ENCODE measurements at regions not wholly inside any gene's neighbourhood (a gene's known extent, or its start where the extent isn't known, plus 50 kb on each side); places are given as distances from the start of the nearest gene placed in this dataset.

DNA sequence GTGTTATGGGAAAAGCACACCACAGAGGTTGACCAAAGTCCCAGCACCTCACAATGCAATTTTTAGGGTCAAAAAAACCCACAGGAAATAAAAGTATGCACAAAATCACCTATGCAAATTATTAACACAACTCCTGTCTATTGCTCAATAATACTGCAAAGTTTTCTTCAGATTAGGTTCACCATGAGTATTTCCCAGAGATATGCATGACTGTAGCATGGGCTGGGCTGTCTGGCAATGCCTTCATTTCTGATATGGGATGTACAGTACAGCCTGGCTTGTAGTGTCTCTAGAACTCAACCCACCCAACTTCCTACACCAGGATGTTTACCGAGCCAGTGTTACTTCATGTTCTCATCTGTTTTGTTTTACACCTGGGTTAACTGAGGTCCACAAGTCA, 698.7 kb upstream of the ARGLU1 start:
- CTCF ChIA-PET (ENCODE audit: low intra/inter-chr PET ratio), result no interaction called here
- WGBS (ENCODE audit: insufficient coverage, low coverage, missing lambda C conversion rate), result 0% methylated on average over 1 of the region's 1 CpG

More for the DNA sequence above, 698.7 kb upstream of the ARGLU1 start:
- no peak overlapping the region for H3K4me3 ChIP-seq
- no peaks in the 10 kb centered on the region for H4K20me1 ChIP-seq (replicated peaks; ENCODE audit: control insufficient read depth, insufficient read depth, low read length)
- no peaks in the 10 kb centered on the region for H3K36me3 ChIP-seq (ENCODE audit: control insufficient read depth, insufficient read depth, low read length)
- H3K79me2 ChIP-seq (ENCODE audit: control insufficient read depth, insufficient read depth, low read length), result no peaks in the 10 kb centered on the region
- POLR2A ChIA-PET, result no interaction called here
- in situ Hi-C loops (cut with MboI) (no loop called here), intact Hi-C loops (cut with micrococcal nuclease) (no loop called here)
- ATAC-seq (no peak), FAIRE-seq (no peak), DNase-seq (ENCODE audit: extremely low read depth in 1 of 4, low spot score in 3 of 4) (no peak)
- TF ChIP-seq SETDB1 (IDR thresholded peaks at IDR 0.05; ENCODE audit: low read length) (no peak), SPI1 (IDR thresholded peaks at IDR 0.05; ENCODE audit: borderline replicate concordance, low read depth, low read length) (no peak), PTRF (tag; IDR thresholded peaks at IDR 0.05) (no peak), CEBPG (CRISPR knock-in tag; IDR thresholded peaks at IDR 0.05) (no peak), CEBPG (tag; conservative IDR thresholded peaks at IDR 0.05 in 1 of 2, IDR thresholded peaks at IDR 0.05 in 1 of 2) (no peak), ZSCAN29 (IDR thresholded peaks at IDR 0.05) (no peak), ZNF174 (CRISPR knock-in tag; IDR thresholded peaks at IDR 0.05) (no peak), ZC3H8 (IDR thresholded peaks at IDR 0.05) (no peak), PML (IDR thresholded peaks at IDR 0.05; ENCODE audit: low read length) (no peak), IFI16 (CRISPR knock-in tag; IDR thresholded peaks at IDR 0.05) (no peak), DACH1 (IDR thresholded peaks at IDR 0.05; ENCODE audit: partially characterized antibody) (no peak), NCOR1 (IDR thresholded peaks at IDR 0.05) (no peak), RNF2 (IDR thresholded peaks at IDR 0.05) (no peak), ZNF316 (IDR thresholded peaks at IDR 0.05) (no peak), LARP7 (IDR thresholded peaks at IDR 0.05) (no peak), CREM (IDR thresholded peaks at IDR 0.05; ENCODE audit: low read depth) (no peak)
- TF ChIP-seq, protein P1, sequence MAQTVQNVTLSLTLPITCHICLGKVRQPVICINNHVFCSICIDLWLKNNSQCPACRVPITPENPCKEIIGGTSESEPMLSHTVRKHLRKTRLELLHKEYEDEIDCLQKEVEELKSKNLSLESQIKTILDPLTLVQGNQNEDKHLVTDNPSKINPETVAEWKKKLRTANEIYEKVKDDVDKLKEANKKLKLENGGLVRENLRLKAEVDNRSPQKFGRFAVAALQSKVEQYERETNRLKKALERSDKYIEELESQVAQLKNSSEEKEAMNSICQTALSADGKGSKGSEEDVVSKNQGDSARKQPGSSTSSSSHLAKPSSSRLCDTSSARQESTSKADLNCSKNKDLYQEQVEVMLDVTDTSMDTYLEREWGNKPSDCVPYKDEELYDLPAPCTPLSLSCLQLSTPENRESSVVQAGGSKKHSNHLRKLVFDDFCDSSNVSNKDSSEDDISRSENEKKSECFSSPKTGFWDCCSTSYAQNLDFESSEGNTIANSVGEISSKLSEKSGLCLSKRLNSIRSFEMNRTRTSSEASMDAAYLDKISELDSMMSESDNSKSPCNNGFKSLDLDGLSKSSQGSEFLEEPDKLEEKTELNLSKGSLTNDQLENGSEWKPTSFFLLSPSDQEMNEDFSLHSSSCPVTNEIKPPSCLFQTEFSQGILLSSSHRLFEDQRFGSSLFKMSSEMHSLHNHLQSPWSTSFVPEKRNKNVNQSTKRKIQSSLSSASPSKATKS (CRISPR knock-in tag; IDR thresholded peaks at IDR 0.05), result no peak
- TF ChIP-seq, protein P2, sequence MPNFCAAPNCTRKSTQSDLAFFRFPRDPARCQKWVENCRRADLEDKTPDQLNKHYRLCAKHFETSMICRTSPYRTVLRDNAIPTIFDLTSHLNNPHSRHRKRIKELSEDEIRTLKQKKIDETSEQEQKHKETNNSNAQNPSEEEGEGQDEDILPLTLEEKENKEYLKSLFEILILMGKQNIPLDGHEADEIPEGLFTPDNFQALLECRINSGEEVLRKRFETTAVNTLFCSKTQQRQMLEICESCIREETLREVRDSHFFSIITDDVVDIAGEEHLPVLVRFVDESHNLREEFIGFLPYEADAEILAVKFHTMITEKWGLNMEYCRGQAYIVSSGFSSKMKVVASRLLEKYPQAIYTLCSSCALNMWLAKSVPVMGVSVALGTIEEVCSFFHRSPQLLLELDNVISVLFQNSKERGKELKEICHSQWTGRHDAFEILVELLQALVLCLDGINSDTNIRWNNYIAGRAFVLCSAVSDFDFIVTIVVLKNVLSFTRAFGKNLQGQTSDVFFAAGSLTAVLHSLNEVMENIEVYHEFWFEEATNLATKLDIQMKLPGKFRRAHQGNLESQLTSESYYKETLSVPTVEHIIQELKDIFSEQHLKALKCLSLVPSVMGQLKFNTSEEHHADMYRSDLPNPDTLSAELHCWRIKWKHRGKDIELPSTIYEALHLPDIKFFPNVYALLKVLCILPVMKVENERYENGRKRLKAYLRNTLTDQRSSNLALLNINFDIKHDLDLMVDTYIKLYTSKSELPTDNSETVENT (CRISPR knock-in tag; IDR thresholded peaks at IDR 0.05), result no peak
- H3K4me2 ChIP-seq (ENCODE audit: insufficient read depth, low read length), result no peak overlapping the region
- H2AFZ ChIP-seq (ENCODE audit: low read depth, low read length), result no peak overlapping the region
- H3K9me3 ChIP-seq (replicated peaks; ENCODE audit: control insufficient read depth, insufficient read depth, low read depth, low read length), result no peaks in the 10 kb centered on the region
- H3K4me1 ChIP-seq (replicated peaks in 1 of 2; ENCODE audit: control insufficient read depth in 2 of 2, insufficient read depth in 2 of 2, low read length in 2 of 2), result no peaks in the 10 kb centered on the region
- no peaks in the 10 kb centered on the region for H3K27me3 ChIP-seq (ENCODE audit: control insufficient read depth in 2 of 2, insufficient read depth in 2 of 2, low read length in 2 of 2)
- no peak overlapping the region for H3K9ac ChIP-seq (ENCODE audit: insufficient read depth in 1 of 2, low read depth in 2 of 2, low read length in 2 of 2)
- H3K27ac ChIP-seq (ENCODE audit: extremely low read depth, low read depth, low read length), result no peak overlapping the region
- no TSS peak for BruUV-seq (replicated peaks)
- H3K9me1 ChIP-seq (ENCODE audit: control insufficient read depth, insufficient read depth, low read length), result no peaks in the 10 kb centered on the region

Data from K562 (cell line).